CD14-positive monocyte (primary cell): ENCODE measurements at regions not wholly inside any gene's neighbourhood (a gene's known extent, or its start where the extent isn't known, plus 50 kb on each side); places are given as distances from the start of the nearest gene placed in this dataset.
A peak's percentile ranks its signal among the peaks of the same experiment; 100 is the strongest.

Experiments
- DNase-seq, 3 donors: peaks; one replicate each; pipeline ENCODE4 v3.0.0-alpha.2; 2011 to 2022
- H2AFZ ChIP-seq: 2 replicates; pipeline ENCODE4 v1.6.0; 2012; ENCODE audit warnings: mild to moderate bottlenecking, low read depth, low read length, inconsistent platforms; ENCODE audit not compliant: insufficient read depth, poor library complexity, severe bottlenecking
- H3K27ac ChIP-seq, 2 donors: 1 replicate in 1 of 2; 2 replicates in 1 of 2; pipeline ENCODE4 v1.5.1; 2012 to 2013; ENCODE audit warnings: low read length in 2 of 2, control low read depth in 1 of 2, inconsistent platforms in 1 of 2, low read depth in 1 of 2, mild to moderate bottlenecking in 1 of 2
- H3K27me3 ChIP-seq, 2 donors: one replicate each; pipeline versions ENCODE4 v1.6.0 to v1.6.1; 2011 to 2013; ENCODE audit warnings: low read length in 2 of 2; ENCODE audit not compliant: control insufficient read depth in 2 of 2, insufficient read depth in 2 of 2
- H3K36me3 ChIP-seq, 2 donors: replicated peaks in 1 of 2; 1 replicate in 1 of 2; 2 replicates in 1 of 2; pipeline versions ENCODE4 v1.5.1 to v1.6.1; 2012 to 2013; ENCODE audit warnings: low read length in 2 of 2, control low read depth in 1 of 2, inconsistent platforms in 1 of 2, mild to moderate bottlenecking in 1 of 2; ENCODE audit not compliant: insufficient read depth in 2 of 2, control insufficient read depth in 1 of 2
- H3K4me1 ChIP-seq, 2 donors: 1 replicate in 1 of 2; 2 replicates in 1 of 2; pipeline versions ENCODE4 v1.5.1 to v1.6.1; 2012 to 2013; ENCODE audit warnings: low read length in 2 of 2, control low read depth in 1 of 2, inconsistent platforms in 1 of 2, mild to moderate bottlenecking in 1 of 2, moderate library complexity in 1 of 2; ENCODE audit not compliant: insufficient read depth in 2 of 2, control insufficient read depth in 1 of 2
- H3K4me2 ChIP-seq: replicated peaks from 2 replicates; pipeline ENCODE3; 2012; ENCODE audit warnings: low read length, moderate library complexity, mild to moderate bottlenecking; ENCODE audit not compliant: poor library complexity, severe bottlenecking; ENCODE audit errors: extremely low read depth
- H3K4me3 ChIP-seq, 3 experiments: fragments of 200-600 bp in 1 of 3; sonication (generic) in 1 of 3; replicated peaks in 1 of 3; 1 replicate in 2 of 3; 2 replicates in 1 of 3; pipeline ENCODE4 v1.5.1; 2011 to 2013; ENCODE audit warnings: low read length in 3 of 3, mild to moderate bottlenecking in 3 of 3, control low read depth in 2 of 3, low read depth in 2 of 3, inconsistent platforms in 1 of 3, moderate library complexity in 1 of 3
- H3K79me2 ChIP-seq: 2 replicates; pipeline ENCODE4 v1.6.0; 2012; ENCODE audit warnings: mild to moderate bottlenecking, control low read depth, inconsistent platforms, low read length, moderate library complexity; ENCODE audit not compliant: insufficient read depth
- H3K9ac ChIP-seq: 2 replicates; pipeline ENCODE4 v1.6.0; 2017; ENCODE audit warnings: low read length, mild to moderate bottlenecking; ENCODE audit not compliant: insufficient read depth, poor library complexity, severe bottlenecking
- H3K9me3 ChIP-seq, 2 donors: replicated peaks in 1 of 2; 1 replicate in 1 of 2; 2 replicates in 1 of 2; pipeline versions ENCODE4 v1.5.1 to v1.6.1; 2012 to 2013; ENCODE audit warnings: low read length in 2 of 2, control low read depth in 1 of 2; ENCODE audit not compliant: control insufficient read depth in 1 of 2, insufficient read depth in 1 of 2
- H4K20me1 ChIP-seq: 2 replicates; pipeline ENCODE4 v1.6.0; 2012; ENCODE audit warnings: mild to moderate bottlenecking, low read length, control low read depth, moderate library complexity; ENCODE audit not compliant: insufficient read depth
- H3K27ac Mint-ChIP-seq, 7 donors: one replicate each; pipeline ENCODE4 v1.8.0; 2020; ENCODE audit warnings: mild to moderate bottlenecking in 7 of 7, mixed read lengths in 7 of 7, moderate library complexity in 6 of 7, inconsistent platforms in 2 of 7
- H3K27me3 Mint-ChIP-seq, 3 donors: one replicate each; pipeline ENCODE4 v1.8.0; 2021 to 2022; ENCODE audit warnings: low read depth in 3 of 3, mild to moderate bottlenecking in 3 of 3, mixed read lengths in 3 of 3, moderate library complexity in 3 of 3, inconsistent platforms in 1 of 3
- H3K36me3 Mint-ChIP-seq, 2 donors: one replicate each; pipeline ENCODE4 v1.8.0; 2020; ENCODE audit warnings: mixed read lengths in 2 of 2, inconsistent platforms in 1 of 2, mild to moderate bottlenecking in 1 of 2
- H3K4me1 Mint-ChIP-seq: one replicate; pipeline ENCODE4 v1.8.0; 2020; ENCODE audit warnings: mild to moderate bottlenecking, mixed read lengths
- H3K4me3 Mint-ChIP-seq, 2 donors: one replicate each; pipeline ENCODE4 v1.8.0; 2020; ENCODE audit warnings: mild to moderate bottlenecking in 2 of 2, mixed read lengths in 2 of 2, moderate library complexity in 1 of 2
- H3K9me3 Mint-ChIP-seq, 7 donors: one replicate each; pipeline ENCODE4 v1.8.0; 2020 to 2022; ENCODE audit warnings: mixed read lengths in 7 of 7, mild to moderate bottlenecking in 6 of 7, moderate library complexity in 6 of 7, inconsistent platforms in 2 of 7
- CTCF ChIP-seq: fragments of 200-600 bp; IDR thresholded peaks from one replicate; pipeline ENCODE4 v1.8.0; 2022; ENCODE audit warnings: antibody characterized with exemption, mild to moderate bottlenecking
- WGBS: methylation state at CpG from one replicate; pipeline ENCODE4 v1.1.5; 2013; ENCODE audit warnings: missing lambda C conversion rate; ENCODE audit not compliant: insufficient coverage; 5-methylcytosine and 5-hydroxymethylcytosine counted together
- intact Hi-C, 2 donors: fragments of 100-400 bp; cut with micrococcal nuclease; formaldehyde crosslinking; loops; one replicate each; pipeline versions ENCODE4 v1.15.0 to v1.15.1; 2023

- H4K20me1 ChIP-seq, result no peaks in the 10 kb centered on the region
- H3K79me2 ChIP-seq, result no peaks in the 10 kb centered on the region
- Mint-ChIP-seq H3K27me3 (peaks cover 2 to 18% (median 6%) of the 10 kb centered on the region in 3 donors), H3K9me3 (no peaks in the 10 kb centered on the region), H3K4me3 (no peak overlapping the region), H3K4me1 (peaks cover 16% of the 10 kb centered on the region), H3K27ac (no peak overlapping the region), H3K36me3 (no peaks in the 10 kb centered on the region)
- H3K27ac ChIP-seq, result no peak overlapping the region
- TF ChIP-seq CTCF, result no peak
- intact Hi-C loops, result loop anchor here (5.0 kb wide), 2 partner anchors 47 to 233 kb away; no protein-coding TSS in a partner anchor
- H3K27me3 ChIP-seq, result no peaks in the 10 kb centered on the region
- H3K9ac ChIP-seq, result no peak overlapping the region
- H2AFZ ChIP-seq, result peak overlapping the region; percentile 18
- no peaks in the 10 kb centered on the region for H3K9me3 ChIP-seq
- no peak overlapping the region for H3K4me2 ChIP-seq
- H3K36me3 ChIP-seq, result no peaks in the 10 kb centered on the region
- WGBS, result 2% methylated on average over 6 of the region's 6 CpGs
- no peak overlapping the region for H3K4me3 ChIP-seq
- peaks cover 0 to 4% of the 10 kb centered on the region in 2 donors for H3K4me1 ChIP-seq
- peak in 1 of 3 donors; percentile 11 for DNase-seq
These were observed 124.3 kb upstream of the TRIM2 start for GRCh38 chr4:153079857-153080391.

GRCh38 chr4:153081006-153081580 lies 123.2 kb upstream of the TRIM2 start:
- Histone ChIP-seq H3K36me3 (no peaks in the 10 kb centered on the region), H3K9ac (no peak overlapping the region), H3K79me2 (no peaks in the 10 kb centered on the region), H3K4me1 (peaks cover 0 to 7% of the 10 kb centered on the region in 2 donors), H3K9me3 (no peaks in the 10 kb centered on the region), H4K20me1 (no peaks in the 10 kb centered on the region), H3K27me3 (no peaks in the 10 kb centered on the region), H3K4me3 (no peak overlapping the region), H2AFZ (no peak overlapping the region), H3K27ac (no peak overlapping the region), H3K4me2 (no peak overlapping the region)
- no peak for TF ChIP-seq CTCF
- Mint-ChIP-seq H3K9me3 (no peaks in the 10 kb centered on the region), H3K36me3 (no peaks in the 10 kb centered on the region), H3K4me3 (no peak overlapping the region), H3K4me1 (peaks cover 21% of the 10 kb centered on the region), H3K27ac (no peak overlapping the region), H3K27me3 (peaks cover 2 to 18% (median 6%) of the 10 kb centered on the region in 3 donors)
- no peak for DNase-seq
- 72% methylated on average over 2 of the region's 7 CpGs for WGBS
- intact Hi-C loops, result loop anchor here (5.0 kb wide), 2 partner anchors 46 to 234 kb away; no protein-coding TSS in a partner anchor
